Astrocyte of the hippocampus (primary cell): ENCODE measurements at regions not wholly inside any gene's neighbourhood (a gene's known extent, or its start where the extent isn't known, plus 50 kb on each side); places are given as distances from the start of the nearest gene placed in this dataset.

ENCODE experiments used
- DNase-seq: peaks from one replicate; pipeline ENCODE4 v3.0.0; 2011; ENCODE audit warnings: low read depth, low spot score

- no peak for DNase-seq
Observed at GRCh38 chr20:40591119-40591518, 97.9 kb downstream of the MAFB start.

- DNase-seq: no peak
Observed at GRCh38 chr20:40589581-40589980, 99.5 kb downstream of the MAFB start.

GRCh38 chr20:40588891-40589290, 100.1 kb downstream of the MAFB start:
- no peak for DNase-seq

GRCh38 chr20:40587038-40587437, 102.0 kb downstream of the MAFB start:
- DNase-seq: no peak

GRCh38 chr20:40584130-40584809, 104.8 kb downstream of the MAFB start:
- no peak for DNase-seq

- no peak for DNase-seq
Observed at GRCh38 chr20:40583636-40584035, 105.4 kb downstream of the MAFB start.

GRCh38 chr20:40583205-40583604, 105.8 kb downstream of the MAFB start:
- no peak for DNase-seq

GRCh38 chr20:40582531-40582930, 106.5 kb downstream of the MAFB start:
- no peak for DNase-seq

- no peak for DNase-seq
Observed at GRCh38 chr20:40579701-40580100, 109.3 kb downstream of the MAFB start.

GRCh38 chr20:40578961-40579360, 110.1 kb downstream of the MAFB start:
- DNase-seq: no peak

GRCh38 chr20:40575851-40576250, 113.2 kb downstream of the MAFB start:
- no peak for DNase-seq

- no peak for DNase-seq
Observed at GRCh38 chr20:40572251-40572650, 116.8 kb downstream of the MAFB start.

- DNase-seq: no peak
Observed at GRCh38 chr20:40571639-40572038, 117.4 kb downstream of the MAFB start.

GRCh38 chr20:40568200-40568599, 120.8 kb downstream of the MAFB start:
- DNase-seq: peak; percentile 4

- DNase-seq: no peak
Observed at GRCh38 chr20:40565682-40566040, 123.4 kb downstream of the MAFB start.

- peak; percentile 87 for DNase-seq
Observed at GRCh38 chr20:40565001-40565681, 123.9 kb downstream of the MAFB start.

GRCh38 chr20:40563296-40563950, 125.6 kb downstream of the MAFB start:
- peak; percentile 43 for DNase-seq

- DNase-seq: peak; percentile 23
Observed at GRCh38 chr20:40562031-40562430, 127.0 kb downstream of the MAFB start.

- DNase-seq: no peak
Observed at GRCh38 chr20:40561187-40561586, 127.8 kb downstream of the MAFB start.

GRCh38 chr20:40558212-40558611, 130.8 kb downstream of the MAFB start:
- no peak for DNase-seq

- DNase-seq: no peak
Observed at GRCh38 chr20:40551125-40551530, 137.9 kb downstream of the MAFB start.

GRCh38 chr20:40547483-40548091, 141.4 kb downstream of the MAFB start:
- DNase-seq: no peak

GRCh38 chr20:40545478-40545877, 143.6 kb downstream of the MAFB start:
- no peak for DNase-seq
